ENCODE measurements at regions not wholly inside any gene's neighbourhood (a gene's known extent, or its start where the extent isn't known, plus 50 kb on each side); places are given as distances from the start of the nearest gene placed in this dataset.

DNA sequence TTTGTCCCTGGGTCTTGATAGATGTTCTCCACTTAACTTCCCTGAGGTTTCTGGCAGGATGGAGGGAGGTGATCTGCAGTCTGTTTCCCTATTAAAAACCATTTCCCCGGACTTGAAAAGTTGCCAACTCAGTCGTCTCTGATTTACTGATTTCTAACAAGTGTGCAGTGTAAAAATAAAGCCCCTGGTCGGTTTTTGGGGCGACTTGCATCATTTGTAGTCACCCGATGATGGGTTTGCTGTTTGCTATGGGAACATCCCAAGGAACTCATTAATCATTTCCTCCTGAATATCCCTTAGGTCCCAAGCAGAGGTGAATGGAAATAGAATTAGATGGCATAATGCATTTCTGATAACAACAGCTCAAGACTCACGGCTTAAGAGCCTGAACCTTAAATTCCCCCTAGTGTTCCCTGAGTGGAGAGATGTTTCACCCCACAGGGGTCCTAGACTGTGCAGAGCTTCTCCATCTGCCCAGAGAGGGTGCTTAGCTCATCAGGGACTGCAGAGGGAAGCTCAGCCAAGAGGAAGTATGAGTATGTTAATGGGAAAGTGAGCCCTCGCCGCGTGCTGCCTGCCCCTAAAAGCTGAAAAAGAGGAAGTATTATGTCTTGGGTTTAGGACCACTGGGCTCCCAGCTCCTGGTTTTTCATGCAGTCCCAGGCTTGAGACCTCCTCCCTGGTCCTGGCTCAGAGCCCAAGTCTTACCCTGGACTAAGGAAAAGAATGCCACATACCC is 115.1 kb upstream of the DAP start:
- DNase-seq (ENCODE audit: low read depth) = no peak

DNA sequence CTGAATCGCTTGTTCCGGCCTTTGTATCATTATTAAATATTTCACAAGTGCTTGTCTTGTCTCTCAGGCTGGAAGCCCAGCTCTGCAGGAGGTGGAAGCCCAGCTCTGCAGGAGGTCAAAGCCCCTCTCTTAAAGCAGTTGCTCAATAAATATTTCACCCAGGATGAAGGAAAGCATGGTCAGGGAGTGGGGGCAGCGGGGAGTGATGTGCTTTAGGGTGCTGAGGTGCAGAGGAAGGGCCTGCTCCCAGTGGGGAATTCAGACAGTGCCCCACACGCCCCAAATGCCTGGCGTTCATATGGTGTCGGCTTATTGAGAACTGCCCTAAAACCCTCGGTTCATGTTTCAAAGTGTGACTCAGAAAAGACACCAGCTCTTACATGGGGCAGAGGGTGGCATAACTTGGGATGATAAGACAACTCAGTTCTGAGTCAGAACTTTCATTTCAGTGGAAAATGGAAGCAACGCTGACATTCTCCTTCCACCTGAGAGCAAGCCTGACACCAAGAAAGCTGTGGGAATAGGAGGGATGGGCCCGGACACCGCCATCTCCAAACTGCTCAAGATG is 114.3 kb upstream of the DAP start:
- DNase-seq (ENCODE audit: low read depth) = peak; percentile 70

DNA sequence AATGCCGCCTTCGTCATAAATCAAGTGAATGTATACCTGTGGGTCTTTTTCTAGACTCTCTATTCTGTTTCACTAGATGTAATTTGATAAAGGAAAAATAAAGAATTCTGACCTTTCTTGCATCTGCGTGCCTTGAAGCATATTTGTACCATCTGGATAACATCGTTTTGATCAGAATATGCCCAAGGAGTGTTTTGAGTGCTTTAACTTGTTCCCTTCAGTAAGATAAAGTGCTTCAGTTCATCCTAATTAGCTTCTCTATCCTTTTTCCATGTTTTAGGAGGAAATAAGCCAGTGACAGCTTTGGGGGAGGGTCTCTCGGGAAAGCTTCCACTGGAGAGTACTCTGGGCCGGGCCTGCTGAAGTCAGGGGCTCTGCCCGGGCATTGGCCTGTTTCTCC is 113.5 kb upstream of the DAP start:
- DNase-seq (ENCODE audit: low read depth) = no peak

DNA sequence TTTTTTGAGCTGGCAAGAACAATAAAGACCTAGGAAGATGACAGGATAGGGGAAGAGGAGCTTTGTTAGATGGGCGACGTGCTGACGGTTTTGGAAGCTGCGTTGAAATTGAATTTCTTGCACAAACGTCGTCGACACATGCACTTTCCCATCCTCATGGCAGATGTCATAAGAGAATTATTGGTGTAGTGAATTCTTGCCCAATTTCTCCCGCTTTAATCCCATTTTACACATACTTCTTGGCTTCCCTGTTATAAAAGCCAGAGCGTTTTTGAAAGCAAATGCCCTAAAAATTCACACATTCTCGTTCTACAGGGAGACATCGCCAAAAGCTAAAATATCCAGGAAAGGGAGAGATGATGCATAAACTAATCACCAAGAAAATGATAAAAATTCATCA is 109.8 kb upstream of the DAP start:
- no peak for DNase-seq (ENCODE audit: low read depth)

DNA sequence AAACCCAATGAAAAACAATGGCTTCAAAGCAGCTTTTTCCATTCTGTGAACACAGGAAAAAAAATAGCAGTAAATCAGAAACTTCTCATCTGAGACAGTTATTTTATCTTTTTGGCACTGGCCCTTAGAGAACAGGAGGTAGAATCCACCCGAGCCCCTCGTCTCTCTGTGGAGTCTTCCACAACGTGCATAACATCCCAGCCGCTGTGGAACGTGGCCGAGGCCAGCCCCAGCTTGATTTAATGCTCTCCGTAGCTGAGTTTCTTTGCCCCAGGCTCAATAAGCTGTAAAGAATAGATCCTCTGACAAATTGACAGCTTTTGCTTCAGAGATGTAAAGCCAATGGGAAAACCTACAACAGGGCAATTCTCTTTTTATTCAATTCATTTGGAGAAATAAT is 107.9 kb upstream of the DAP start:
- no peak for DNase-seq (ENCODE audit: low read depth)

DNA sequence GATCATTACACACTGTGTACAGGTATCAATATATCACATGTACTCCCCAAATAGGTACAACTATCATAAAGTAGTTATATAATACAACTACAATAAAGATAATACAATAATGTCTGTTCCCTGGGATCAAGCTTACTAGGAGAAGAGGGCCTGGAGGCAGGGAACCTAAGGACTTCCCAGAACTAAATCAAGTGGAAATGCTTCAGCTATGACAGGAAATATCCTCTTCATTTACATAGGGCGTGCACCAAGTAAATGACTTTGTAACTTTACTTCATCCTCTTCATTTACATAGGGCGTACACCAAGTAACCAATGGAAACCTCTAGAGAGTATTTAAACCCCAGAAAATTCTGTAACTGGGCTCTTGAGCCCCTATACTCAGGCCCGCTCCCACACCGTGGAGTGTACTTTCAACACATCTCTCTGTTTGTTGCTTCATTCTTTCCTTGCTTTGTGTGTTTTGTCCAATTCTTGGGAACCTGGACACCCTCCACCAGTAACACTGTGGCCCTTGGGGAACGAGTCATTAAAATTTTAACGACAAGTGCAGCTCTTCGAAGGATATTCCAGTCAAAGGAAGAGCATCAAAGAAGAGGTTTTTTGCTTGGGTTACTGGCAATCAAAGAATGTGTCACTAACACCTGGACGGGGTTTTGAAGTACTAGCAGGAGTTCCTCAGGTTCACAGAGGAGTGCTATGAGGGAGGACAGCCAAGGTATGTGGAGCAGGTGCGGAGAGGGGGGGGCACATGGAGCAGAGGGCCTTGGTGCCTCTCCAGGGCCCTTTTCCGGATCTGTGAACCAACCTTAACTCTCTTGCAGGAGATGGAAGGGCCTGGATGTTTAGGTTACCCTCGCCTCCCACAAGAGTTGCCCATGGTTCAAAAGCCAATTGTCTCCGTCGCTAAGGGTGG is 106.6 kb upstream of the DAP start:
- DNase-seq (ENCODE audit: low read depth) = no peak

DNA sequence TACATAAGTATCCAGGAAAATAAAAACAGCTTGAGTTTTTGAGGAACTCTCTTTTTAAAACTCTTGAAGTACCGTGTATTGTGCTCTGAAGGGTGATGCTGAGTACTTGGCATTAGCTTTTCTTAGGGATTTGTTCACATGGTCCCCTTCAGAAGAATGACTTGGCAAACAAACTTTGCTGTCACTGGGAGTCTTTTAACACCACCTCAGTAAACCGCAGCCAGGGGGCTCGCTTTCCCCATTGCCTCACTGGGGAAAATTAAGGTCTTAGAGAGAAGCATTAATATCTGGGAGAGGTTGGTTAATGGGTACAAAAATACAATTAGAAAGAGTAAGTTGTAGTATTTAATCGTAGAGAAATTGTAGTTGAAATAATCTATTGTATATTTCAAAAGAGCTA is 105.9 kb upstream of the DAP start:
- DNase-seq (ENCODE audit: low read depth) = no peak

DNA sequence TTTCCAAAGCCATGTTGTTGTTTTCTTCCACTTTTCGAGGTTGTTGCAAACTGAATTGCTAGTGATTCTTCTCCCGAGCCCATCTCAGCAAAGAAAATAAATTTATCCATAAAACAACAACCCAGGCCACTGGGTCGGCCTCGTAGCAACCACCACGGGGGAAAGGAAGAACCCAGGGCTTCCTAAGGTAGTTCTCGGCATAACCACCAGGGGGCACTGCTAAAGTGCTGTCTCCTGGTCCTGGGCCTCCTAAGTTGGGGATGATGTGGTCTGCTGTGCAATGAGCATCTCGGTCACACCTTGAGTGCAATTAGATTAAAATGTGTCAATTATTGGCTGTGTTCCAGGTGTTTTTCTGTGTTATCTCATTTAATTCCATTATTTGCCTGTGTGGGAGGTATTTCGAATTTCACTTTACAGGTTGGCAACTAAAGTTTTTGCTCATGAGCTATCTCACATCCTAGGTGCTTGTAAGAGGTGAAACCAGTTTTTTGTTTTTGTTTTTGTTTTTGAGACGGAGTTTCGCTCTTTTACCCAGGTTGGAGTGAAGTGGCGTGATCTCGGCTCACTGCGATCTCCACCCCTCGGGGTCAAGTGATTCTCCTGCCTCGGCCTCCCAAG is 102.8 kb upstream of the DAP start:
- no peak for DNase-seq (ENCODE audit: low read depth)

DNA sequence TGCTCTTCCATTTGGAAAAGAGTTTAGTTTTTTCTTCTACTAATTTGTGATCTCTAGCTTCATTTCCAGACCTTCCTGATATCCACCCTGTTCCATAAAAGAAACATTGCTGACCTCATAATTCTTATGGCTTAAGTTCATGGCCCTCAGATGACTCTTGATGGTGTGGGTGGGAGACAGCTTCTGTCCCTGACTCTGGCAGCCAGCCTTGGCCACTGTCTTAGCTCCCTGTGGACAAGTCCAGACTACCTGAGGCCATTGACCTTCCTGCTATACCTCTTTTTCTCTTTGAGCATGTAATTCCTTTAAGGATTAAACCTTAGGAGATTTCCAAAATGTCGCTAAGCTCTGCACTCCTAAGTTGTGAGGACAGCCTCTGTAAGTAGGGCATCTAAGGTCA is 101.1 kb upstream of the DAP start:
- no peak for DNase-seq (ENCODE audit: low read depth)

DNA sequence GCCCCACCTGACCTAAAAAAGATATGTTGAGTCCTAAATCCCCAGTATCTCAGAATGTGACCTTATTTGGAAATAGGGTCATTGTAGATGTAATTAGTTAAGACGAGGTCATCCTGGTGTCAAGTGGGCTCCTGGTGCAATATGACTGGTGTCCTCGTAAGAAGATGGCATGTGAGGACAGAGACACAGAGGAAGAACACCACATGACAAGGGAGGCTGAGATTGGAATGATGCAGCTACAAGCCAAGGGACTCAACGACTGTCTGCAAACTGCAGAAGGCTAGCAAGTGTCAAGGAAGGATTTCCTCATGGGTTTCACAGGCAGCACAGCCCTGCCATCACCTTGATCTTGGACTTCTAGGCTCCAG is 100.4 kb upstream of the DAP start:
- DNase-seq (ENCODE audit: low read depth) = no peak

DNA sequence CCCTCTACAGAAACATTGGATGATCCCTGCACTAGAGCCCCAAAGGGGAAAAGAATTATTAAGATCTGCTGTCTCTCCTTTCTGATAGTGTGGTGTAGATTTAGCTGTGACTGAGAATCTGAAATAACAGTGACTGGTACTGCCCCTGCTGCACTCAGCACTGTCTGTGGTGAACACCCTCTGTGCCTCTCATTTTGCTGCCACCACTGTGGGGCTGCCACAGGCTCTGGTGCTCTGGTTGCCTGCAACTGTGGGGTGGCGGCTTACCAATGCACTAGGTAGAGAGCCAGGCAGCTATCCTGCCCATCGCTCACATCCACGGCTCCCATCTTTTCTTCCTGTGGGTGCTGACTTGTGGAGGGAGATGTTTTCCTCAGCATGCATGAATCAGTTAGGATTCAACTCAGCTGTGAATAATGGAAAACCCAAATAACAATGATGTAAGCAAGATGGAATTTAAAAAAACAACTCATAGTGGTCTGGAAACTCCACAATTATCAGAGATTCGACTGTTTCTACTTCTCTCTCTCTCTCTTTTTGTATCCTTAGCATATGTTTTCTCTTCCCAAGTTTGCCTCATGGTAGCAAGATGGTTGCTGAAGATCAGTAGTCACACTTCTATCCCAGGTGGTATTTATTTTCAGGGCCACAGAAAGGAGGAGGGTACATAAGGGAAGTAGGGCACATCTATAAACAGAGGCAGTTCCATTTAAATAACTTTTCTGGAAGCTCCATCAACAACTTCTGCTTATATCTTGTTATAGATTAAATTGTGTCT is 99.8 kb upstream of the DAP start:
- peak; percentile 71 for DNase-seq (ENCODE audit: low read depth)

DNA sequence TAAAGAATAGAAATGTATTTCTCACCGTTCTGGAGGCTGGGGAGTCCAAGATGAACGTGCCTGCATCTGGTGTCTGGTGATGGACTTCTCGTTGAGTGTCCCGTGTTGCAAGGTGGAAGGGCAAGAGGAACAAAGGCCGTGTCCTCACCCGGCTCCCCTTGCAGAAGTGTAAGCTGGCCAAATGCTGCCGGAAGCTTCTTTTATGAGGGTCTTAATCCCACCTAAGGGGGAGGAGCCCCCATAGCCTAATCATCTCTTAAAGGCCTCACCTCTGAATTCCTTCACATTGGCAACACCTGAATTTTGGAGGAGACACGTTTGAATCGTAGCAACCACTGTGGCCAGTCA is 99.1 kb upstream of the DAP start:
- DNase-seq (ENCODE audit: low read depth) = no peak

DNA sequence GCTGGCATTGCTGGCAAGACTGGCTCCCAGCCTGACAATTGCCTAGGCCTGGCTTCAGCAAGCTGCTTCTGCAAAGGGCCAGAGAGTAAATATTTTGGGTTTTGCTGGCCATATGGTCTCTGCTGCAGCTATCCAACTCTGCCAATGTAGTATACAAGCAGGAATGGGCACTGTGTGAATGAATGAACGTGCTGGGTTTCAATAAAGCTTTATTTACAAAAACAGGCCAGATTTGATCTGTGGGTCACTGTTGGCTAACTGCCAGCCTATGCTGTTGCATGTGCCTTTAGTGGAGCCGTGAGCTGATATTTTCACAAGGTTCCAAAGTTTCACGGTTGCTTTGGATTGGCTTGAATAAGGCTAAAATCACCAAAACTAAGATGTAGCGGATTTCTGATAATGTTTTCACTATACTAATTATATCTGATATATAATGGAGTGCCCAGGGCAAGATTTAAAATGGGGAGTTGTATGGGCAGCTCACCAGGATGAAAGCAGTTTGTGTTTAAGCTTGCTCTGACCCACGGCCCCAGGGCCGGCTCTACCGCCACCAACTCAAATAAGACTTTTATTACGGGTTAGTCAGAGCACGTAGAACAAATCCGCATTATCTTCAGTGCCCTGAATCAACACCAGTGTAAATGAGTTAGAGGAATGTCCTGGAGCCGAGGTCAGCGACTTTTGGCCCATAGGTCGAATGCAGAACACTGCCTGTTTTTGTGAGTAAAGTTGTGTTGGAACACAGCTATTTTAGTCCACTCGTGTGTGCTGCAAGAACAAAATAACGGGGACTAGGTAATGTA is 98.6 kb upstream of the DAP start:
- no peak for DNase-seq (ENCODE audit: low read depth)

DNA sequence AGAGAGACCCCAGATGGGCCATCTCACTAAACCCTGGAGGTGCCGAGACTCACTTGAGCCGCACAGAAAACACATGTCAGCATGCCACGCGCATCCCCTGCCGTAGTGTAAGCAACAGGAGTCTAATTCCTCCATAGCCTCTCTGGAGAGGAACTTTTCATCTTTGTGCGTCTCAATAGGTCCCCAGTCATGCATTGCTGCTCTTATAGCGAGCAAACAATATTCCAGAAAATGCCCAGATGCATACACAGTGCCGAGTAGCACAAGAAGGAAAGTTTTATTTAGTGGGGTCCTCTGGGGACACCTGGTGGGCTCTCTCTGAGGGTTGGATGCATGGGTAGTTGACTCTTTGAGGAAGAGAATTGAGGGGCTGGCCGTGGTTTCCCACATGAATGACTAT is 97.9 kb upstream of the DAP start:
- DNase-seq (ENCODE audit: low read depth) = no peak

DNA sequence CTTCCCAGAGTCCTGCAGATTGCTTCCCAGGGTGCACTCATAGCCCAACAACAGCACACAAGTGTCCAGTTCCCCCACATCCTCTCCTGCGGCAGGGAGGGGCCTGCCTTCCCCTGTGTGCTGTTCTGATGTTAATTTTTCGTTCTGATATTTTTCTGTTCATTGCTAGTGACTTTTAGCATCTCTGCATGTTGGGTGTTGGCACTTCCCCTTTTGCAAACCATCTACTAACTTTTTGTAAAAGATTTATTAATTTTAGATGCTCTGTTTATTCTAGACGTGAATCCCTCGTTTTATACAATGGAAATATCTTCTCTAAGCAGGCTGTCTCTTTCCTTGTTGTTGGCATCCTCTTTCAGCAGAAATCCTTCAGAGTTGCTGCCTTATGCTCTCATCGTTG is 97.3 kb upstream of the DAP start:
- DNase-seq (ENCODE audit: low read depth) = no peak

DNA sequence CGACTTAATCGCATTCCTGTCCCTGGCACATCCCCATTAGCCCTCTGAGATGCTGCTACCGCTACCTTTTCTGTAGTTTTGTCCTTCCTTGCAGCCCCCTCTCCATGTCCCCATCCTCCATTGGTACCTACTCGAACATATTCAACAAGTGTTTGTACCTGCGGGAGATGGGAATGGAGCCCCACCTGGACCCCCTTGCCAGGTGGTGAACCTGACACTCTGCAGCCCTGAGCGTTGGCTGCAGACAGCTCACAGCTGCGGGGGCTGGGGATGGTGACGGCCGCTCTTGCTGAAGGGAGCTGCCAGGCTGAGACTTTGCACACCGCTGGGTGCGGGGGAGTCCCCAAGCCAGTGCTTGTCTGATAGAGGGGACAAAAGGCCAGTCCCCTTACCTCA is 96.3 kb upstream of the DAP start:
- no peak for DNase-seq (ENCODE audit: low read depth)

DNA sequence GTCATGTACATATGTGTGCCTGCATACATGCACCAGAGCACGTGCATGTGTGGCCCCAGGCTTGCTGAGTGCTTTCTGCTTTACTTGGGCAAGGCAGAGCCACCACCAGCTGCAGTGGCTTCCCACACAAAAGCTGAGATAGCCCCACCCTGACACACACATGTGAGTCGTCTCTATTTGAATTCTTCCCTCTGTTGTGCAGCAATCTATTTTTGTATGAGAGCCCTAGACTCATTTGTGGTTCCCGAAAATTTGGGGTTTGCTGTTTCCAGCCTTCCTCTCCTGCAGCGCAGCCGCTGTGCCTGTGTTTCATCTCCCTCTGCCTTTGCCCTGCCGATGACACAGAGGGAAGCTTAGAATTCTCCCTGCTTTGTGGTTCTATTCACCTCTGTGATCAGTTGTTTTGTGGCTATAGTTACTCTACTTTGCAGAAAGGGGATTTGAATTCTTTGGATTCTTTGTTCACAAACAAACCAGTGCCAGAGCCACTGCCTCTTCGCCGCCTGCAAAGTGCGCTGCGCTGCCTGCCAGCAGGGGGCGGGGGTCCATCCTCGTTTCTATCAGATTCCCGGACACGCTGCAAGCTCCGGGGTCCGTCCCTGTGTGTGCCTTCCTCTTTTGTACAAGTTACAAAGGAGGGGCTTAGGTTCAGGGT is 95.8 kb upstream of the DAP start:
- DNase-seq (ENCODE audit: low read depth) = no peak

DNA sequence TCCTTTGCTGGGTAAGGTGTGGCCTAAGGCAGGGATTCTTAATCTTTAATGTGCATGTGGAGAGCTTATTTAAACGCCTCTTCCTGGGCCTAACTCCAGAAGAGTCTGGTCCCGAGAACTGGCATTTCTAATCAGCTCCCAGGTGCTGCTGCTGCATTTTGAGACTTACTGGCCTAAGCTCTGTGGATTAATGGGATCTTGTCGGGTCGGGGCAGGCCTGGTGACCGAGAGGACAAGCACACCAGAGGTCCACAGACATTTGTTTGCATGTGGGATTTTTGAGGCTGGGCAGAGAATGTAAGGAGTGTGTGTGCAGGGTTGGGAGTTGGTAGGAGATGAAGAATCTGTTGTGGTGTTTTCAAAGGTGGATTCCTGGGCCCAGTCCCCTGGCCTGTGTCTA is 95.0 kb upstream of the DAP start:
- DNase-seq (ENCODE audit: low read depth) = no peak

DNA sequence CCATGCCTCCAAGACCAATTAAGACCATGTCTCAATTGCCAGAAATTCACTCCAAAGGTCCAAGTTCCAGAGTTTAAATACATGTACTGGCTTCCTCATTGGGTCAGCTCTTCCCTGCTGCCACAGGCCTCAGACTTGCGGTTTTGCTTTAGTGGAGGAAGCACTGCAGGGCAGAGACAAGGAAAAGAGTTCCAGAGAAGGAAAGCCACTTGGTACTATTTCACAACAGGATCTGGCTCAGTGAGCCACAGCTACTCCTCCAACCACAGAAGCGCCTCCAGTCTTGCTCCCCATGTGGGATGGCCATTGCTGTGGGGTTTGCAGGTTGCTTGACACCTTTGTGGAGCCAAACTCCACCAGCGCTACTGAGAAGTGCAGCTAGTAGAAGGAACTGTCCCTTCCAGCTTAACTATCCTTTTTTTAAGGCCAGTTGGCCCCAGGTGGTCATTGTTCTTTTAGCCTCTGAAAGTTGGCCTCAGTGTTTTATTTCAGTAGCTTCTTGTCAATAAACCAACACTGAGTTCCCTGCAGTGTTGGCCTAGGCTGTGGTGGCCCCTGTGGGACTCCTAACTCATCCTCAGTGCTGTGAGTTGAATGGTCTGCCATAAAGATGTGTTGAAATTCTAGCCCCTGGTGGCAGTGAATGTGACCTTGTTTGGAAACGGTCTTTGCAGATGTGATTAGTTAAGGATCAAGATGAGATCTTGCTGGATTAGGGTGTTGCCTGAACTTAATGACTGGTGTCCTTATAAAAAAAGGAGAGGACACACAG is 93.7 kb upstream of the DAP start:
- DNase-seq (ENCODE audit: low read depth) = no peak

DNA sequence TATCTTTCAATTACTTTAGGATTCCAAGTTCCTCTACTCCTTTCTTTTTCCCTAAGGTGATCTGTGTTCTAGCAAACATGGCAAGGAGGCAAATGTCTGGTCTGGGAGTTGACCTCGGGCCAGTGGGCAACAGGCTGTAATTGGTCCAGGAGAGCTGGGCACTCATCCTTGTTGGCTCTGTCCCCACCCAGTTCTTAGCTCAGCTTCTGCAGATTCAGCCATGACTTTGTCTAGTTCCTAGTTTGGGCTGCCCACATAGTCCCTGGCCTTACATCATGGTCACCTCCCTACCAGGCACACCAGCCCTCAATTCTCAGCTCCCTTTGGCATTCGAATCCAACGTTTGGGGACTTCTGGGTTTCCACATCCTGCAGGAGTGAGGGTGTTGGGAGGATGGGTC is 92.1 kb upstream of the DAP start:
- DNase-seq (ENCODE audit: low read depth) = no peak

Data from HS-5 (cell line).